IMR-90 (cell line): ENCODE measurements at regions not wholly inside any gene's neighbourhood (a gene's known extent, or its start where the extent isn't known, plus 50 kb on each side); places are given as distances from the start of the nearest gene placed in this dataset.

Experiments
- ATAC-seq: fragments of 200-7000 bp; cut with Tn5 transposase; 2 replicates; pipeline ENCODE4 v1.9.1; 2020; ENCODE audit warnings: low read depth, mild to moderate bottlenecking, moderate library complexity
- BruUV-seq: library from RNA; stranded (reverse); fragments of 400-500 nt; replicated peaks from 2 replicates; lab custom pipeline; 2021; lab: Mats Ljungman, UMichigan
- CTCF ChIA-PET: fragments of 300-600 bp; formaldehyde crosslinking; extraction: SDS; loops from one replicate; lab custom pipeline; 2021; ENCODE audit warnings: antibody characterized with exemption; lab: Yijun Ruan, JAX
- POLR2A ChIA-PET: fragments of 300-600 bp; sonication (Branson Sonifier 250); formaldehyde crosslinking; loops from one replicate; lab custom pipeline; 2022; ENCODE audit warnings: antibody characterized with exemption; ENCODE audit not compliant: unreplicated experiment; lab: Charles Lee
- DNase-seq: peaks from one replicate; pipeline ENCODE4 v3.0.0; 2013
- H2AFZ ChIP-seq: replicated peaks from 2 replicates; pipeline ENCODE3; 2013; ENCODE audit warnings: low read length, mild to moderate bottlenecking; ENCODE audit not compliant: poor library complexity
- H2AK5ac ChIP-seq: 2 replicates; pipeline ENCODE4 v1.6.1; 2013; ENCODE audit warnings: low read depth, low read length, inconsistent platforms
- H2AK9ac ChIP-seq: replicated peaks from 2 replicates; pipeline ENCODE3; 2013; ENCODE audit warnings: mild to moderate bottlenecking, low read depth, low read length, moderate library complexity; ENCODE audit not compliant: poor library complexity
- H2BK120ac ChIP-seq: 2 replicates; pipeline ENCODE4 v1.6.1; 2013; ENCODE audit warnings: low read depth, low read length, inconsistent platforms
- H2BK15ac ChIP-seq: 3 replicates; pipeline ENCODE4 v1.6.1; 2013; ENCODE audit warnings: low read depth, low read length, inconsistent platforms
- H2BK20ac ChIP-seq: 2 replicates; pipeline ENCODE4 v1.6.1; 2013; ENCODE audit warnings: low read depth, mild to moderate bottlenecking, inconsistent platforms, low read length, moderate library complexity
- H2BK5ac ChIP-seq: 2 replicates; pipeline ENCODE4 v1.6.1; 2013; ENCODE audit warnings: mild to moderate bottlenecking, low read depth, low read length, inconsistent platforms; ENCODE audit not compliant: poor library complexity, severe bottlenecking
- H3K14ac ChIP-seq: replicated peaks from 2 replicates; pipeline ENCODE4 v1.6.1; 2013; ENCODE audit warnings: low read depth, low read length, inconsistent platforms
- H3K18ac ChIP-seq: 2 replicates; pipeline ENCODE4 v1.6.1; 2013; ENCODE audit warnings: low read depth, low read length, control low read depth
- H3K23ac ChIP-seq: 2 replicates; pipeline ENCODE4 v1.6.1; 2013; ENCODE audit warnings: low read depth, low read length, inconsistent platforms
- H3K27ac ChIP-seq: 2 replicates; pipeline ENCODE4 v1.5.1; 2013; ENCODE audit warnings: mild to moderate bottlenecking, control low read depth, low read length; ENCODE audit not compliant: insufficient read depth
- H3K27me3 ChIP-seq: 2 replicates; pipeline ENCODE4 v1.6.1; 2013; ENCODE audit warnings: low read length; ENCODE audit not compliant: control insufficient read depth, insufficient read depth
- H3K36me3 ChIP-seq: 2 replicates; pipeline ENCODE4 v1.6.1; 2013; ENCODE audit warnings: low read length, mixed read lengths; ENCODE audit not compliant: control insufficient read depth, insufficient read depth
- H3K4ac ChIP-seq: 2 replicates; pipeline ENCODE4 v1.6.1; 2013; ENCODE audit warnings: low read depth, low read length, inconsistent platforms
- H3K4me1 ChIP-seq: 2 replicates; pipeline ENCODE4 v1.6.1; 2013; ENCODE audit warnings: low read length, mixed read lengths; ENCODE audit not compliant: control insufficient read depth, insufficient read depth
- H3K4me2 ChIP-seq: 2 replicates; pipeline ENCODE4 v1.6.1; 2013; ENCODE audit warnings: low read depth, mild to moderate bottlenecking, control low read depth, low read length, moderate library complexity
- H3K4me3 ChIP-seq: 2 replicates; pipeline ENCODE4 v1.5.1; 2013; ENCODE audit warnings: low read depth, mild to moderate bottlenecking, control low read depth, low read length, moderate library complexity; ENCODE audit not compliant: insufficient read depth
- H3K56ac ChIP-seq: 2 replicates; pipeline ENCODE4 v1.6.1; 2013; ENCODE audit warnings: low read length, inconsistent platforms; ENCODE audit not compliant: insufficient read depth; ENCODE audit errors: extremely low read depth
- H3K79me1 ChIP-seq, 2 experiments: 2 replicates each; pipeline ENCODE4 v1.6.1; 2013; ENCODE audit warnings: low read length in 2 of 2, inconsistent platforms in 1 of 2, low read depth in 1 of 2
- H3K9ac ChIP-seq: 2 replicates; pipeline ENCODE4 v1.6.1; 2013; ENCODE audit warnings: low read depth, low read length, control low read depth
- H3K9me1 ChIP-seq: 2 replicates; pipeline ENCODE4 v1.6.1; 2013; ENCODE audit warnings: low read length, inconsistent platforms; ENCODE audit not compliant: insufficient read depth
- H3K9me3 ChIP-seq: 2 replicates; pipeline ENCODE4 v1.6.1; 2013; ENCODE audit warnings: low read length; ENCODE audit not compliant: control insufficient read depth, insufficient read depth
- H4K20me1 ChIP-seq: 2 replicates; pipeline ENCODE4 v1.6.1; 2013; ENCODE audit warnings: low read length, inconsistent platforms; ENCODE audit not compliant: insufficient read depth
- H4K5ac ChIP-seq: 2 replicates; pipeline ENCODE4 v1.6.1; 2013; ENCODE audit warnings: mild to moderate bottlenecking, low read depth, low read length, control low read depth
- H4K8ac ChIP-seq, 2 experiments: 2 replicates each; pipeline ENCODE4 v1.6.1; 2013; ENCODE audit warnings: low read depth in 2 of 2, low read length in 2 of 2, control low read depth in 1 of 2, inconsistent platforms in 1 of 2
- H4K91ac ChIP-seq: 2 replicates; pipeline ENCODE4 v1.6.1; 2013; ENCODE audit warnings: low read depth, low read length, inconsistent platforms; ENCODE audit not compliant: insufficient read depth
- BHLHE40 ChIP-seq: fragments of 150-350 bp; IDR thresholded peaks from 2 replicates; pipeline ENCODE4 v1.6.1; 2016; ENCODE audit warnings: mild to moderate bottlenecking, low read depth, low read length
- CEBPB ChIP-seq: IDR thresholded peaks from 2 replicates; pipeline ENCODE4 v1.6.1; 2012; ENCODE audit warnings: low read depth, low read length, improper control_type of control experiment
- CHD1 ChIP-seq: IDR thresholded peaks from 2 replicates; pipeline ENCODE4 v1.6.1; 2012; ENCODE audit warnings: low read depth, low read length, improper control_type of control experiment
- CTCF ChIP-seq: conservative IDR thresholded peaks from 2 replicates; pipeline ENCODE4 v1.5.1; 2012; ENCODE audit warnings: mild to moderate bottlenecking, low read depth, low read length, improper control_type of control experiment
- ELK1 ChIP-seq: fragments of 150-350 bp; IDR thresholded peaks from 2 replicates; pipeline ENCODE4 v1.6.1; 2016; ENCODE audit warnings: low read depth, mild to moderate bottlenecking, low read length, moderate library complexity, borderline replicate concordance
- FOS ChIP-seq: fragments of 150-350 bp; IDR thresholded peaks from 2 replicates; pipeline ENCODE4 v1.6.1; 2016; ENCODE audit warnings: low read depth, low read length
- MAFK ChIP-seq: IDR thresholded peaks from 2 replicates; pipeline ENCODE4 v1.6.1; 2012; ENCODE audit warnings: low read depth, low read length, improper control_type of control experiment
- MAZ ChIP-seq: IDR thresholded peaks from 2 replicates; pipeline ENCODE4 v1.6.1; 2012; ENCODE audit warnings: low read depth, mild to moderate bottlenecking, low read length, improper control_type of control experiment, moderate library complexity, borderline replicate concordance
- MXI1 ChIP-seq: IDR thresholded peaks from 2 replicates; pipeline ENCODE4 v1.6.1; 2012; ENCODE audit warnings: low read depth, mild to moderate bottlenecking, low read length, moderate library complexity, borderline replicate concordance
- NFE2L2 ChIP-seq: fragments of 150-350 bp; IDR thresholded peaks from 2 replicates; pipeline ENCODE4 v1.6.1; 2016; ENCODE audit warnings: low read depth, mild to moderate bottlenecking, low read length
- POLR2A ChIP-seq: IDR thresholded peaks from 2 replicates; pipeline ENCODE4 v1.6.1; 2012; ENCODE audit warnings: mild to moderate bottlenecking, low read depth, low read length
- RAD21 ChIP-seq: IDR thresholded peaks from 2 replicates; pipeline ENCODE4 v1.6.1; 2012; ENCODE audit warnings: low read length, improper control_type of control experiment
- RCOR1 ChIP-seq: IDR thresholded peaks from 2 replicates; pipeline ENCODE4 v1.6.1; 2012; ENCODE audit warnings: mild to moderate bottlenecking, low read length, improper control_type of control experiment; ENCODE audit not compliant: insufficient replicate concordance
- RFX5 ChIP-seq: IDR thresholded peaks from 2 replicates; pipeline ENCODE4 v1.8.0; 2012; ENCODE audit warnings: low read depth, mild to moderate bottlenecking, low read length, moderate library complexity
- SMC3 ChIP-seq: fragments of 150-350 bp; IDR thresholded peaks from 2 replicates; pipeline ENCODE4 v1.6.1; 2016; ENCODE audit warnings: low read depth, mild to moderate bottlenecking, antibody characterized with exemption, low read length, moderate library complexity
- USF2 ChIP-seq: fragments of 150-350 bp; IDR thresholded peaks from 2 replicates; pipeline ENCODE4 v1.6.1; 2017; ENCODE audit warnings: mild to moderate bottlenecking, antibody characterized with exemption, low read length, low read depth
- WGBS, 2 experiments: methylation state at CpG; one replicate each; pipeline versions ENCODE4 v1.1.5 to v1.1.7; 2013; ENCODE audit warnings: missing lambda C conversion rate in 2 of 2; ENCODE audit not compliant: insufficient read length in 1 of 2; ENCODE audit errors: extremely low coverage in 2 of 2; 5-methylcytosine and 5-hydroxymethylcytosine counted together
- dilution Hi-C: fragments of 300-500 bp; cut with HindIII; formaldehyde crosslinking; loops from one replicate; pipeline ENCODE4 v1.14.3; 2018; ENCODE audit warnings: low sequenced_read_pairs; ENCODE audit not compliant: unreplicated experiment
- in situ Hi-C: fragments of 300-500 bp; cut with MboI; formaldehyde crosslinking; loops from 3 replicates; pipeline ENCODE4 v1.14.3; 2019; ENCODE audit warnings: low sequenced_read_pairs, inconsistent platforms, mixed read lengths
- intact Hi-C: fragments of 100-400 bp; cut with micrococcal nuclease; formaldehyde crosslinking; loops from 2 replicates; pipeline ENCODE4 v1.10.0; 2022

- CTCF ChIA-PET: no interaction called here
- in situ Hi-C loops (no loop called here), intact Hi-C loops (no loop called here), dilution Hi-C loops (no loop called here)
- H3K23ac ChIP-seq: no peak overlapping the region
- no peak overlapping the region for H3K18ac ChIP-seq
- no peak overlapping the region for H2AK9ac ChIP-seq
- no peak overlapping the region for H4K5ac ChIP-seq
- DNase-seq (no peak), ATAC-seq (no peak)
- H3K4me1 ChIP-seq: no peaks in the 10 kb centered on the region
- H3K79me1 ChIP-seq: no peaks in the 10 kb centered on the region
- peaks cover 1% of the 10 kb centered on the region; the same call in 1 of the 2 replicates for H3K9me3 ChIP-seq
- no peak overlapping the region for H2BK120ac ChIP-seq
- POLR2A ChIA-PET: no interaction called here
- no peak overlapping the region for H2BK15ac ChIP-seq
- no peak overlapping the region for H3K4ac ChIP-seq
- no peak overlapping the region for H2AK5ac ChIP-seq
- no peaks in the 10 kb centered on the region for H3K36me3 ChIP-seq
- H3K4me3 ChIP-seq: no peak overlapping the region
- no peak overlapping the region for H2BK20ac ChIP-seq
- BruUV-seq: no TSS peak
- no peak overlapping the region for H4K8ac ChIP-seq
- no peak overlapping the region for H3K9ac ChIP-seq
- WGBS, 2 experiments: no CpG with 5 or more reads among the region's 4 CpGs
- TF ChIP-seq MAFK: no peak
- TF ChIP-seq CTCF: no peak
- TF ChIP-seq RCOR1: no peak
- TF ChIP-seq NFE2L2: no peak
- no peak for TF ChIP-seq MAZ
- TF ChIP-seq MXI1: no peak
- no peak for TF ChIP-seq CHD1
- TF ChIP-seq ELK1: no peak
- no peak for TF ChIP-seq SMC3
- no peak for TF ChIP-seq CEBPB
- TF ChIP-seq FOS: no peak
- TF ChIP-seq RAD21: no peak
- no peak for TF ChIP-seq USF2
- no peak for TF ChIP-seq BHLHE40
- TF ChIP-seq POLR2A: no peak
- no peak for TF ChIP-seq RFX5
- H3K4me2 ChIP-seq: no peak overlapping the region
- H3K14ac ChIP-seq: no peak overlapping the region
- no peak overlapping the region for H2BK5ac ChIP-seq
- no peaks in the 10 kb centered on the region for H3K9me1 ChIP-seq
- no peak overlapping the region for H2AFZ ChIP-seq
- no peak overlapping the region for H4K91ac ChIP-seq
- H3K56ac ChIP-seq: no peak overlapping the region
- H4K20me1 ChIP-seq: no peaks in the 10 kb centered on the region
- H3K27ac ChIP-seq: no peak overlapping the region
- no peaks in the 10 kb centered on the region for H3K27me3 ChIP-seq
Measured at GRCh38 chr5:153373130-153373498, 117.4 kb upstream of the GRIA1 start.
